SH-SY5Y (cell line): ENCODE measurements at regions not wholly inside any gene's neighbourhood (a gene's known extent, or its start where the extent isn't known, plus 50 kb on each side); places are given as distances from the start of the nearest gene placed in this dataset.

ENCODE experiments used
- GATA2 ChIP-seq: IDR thresholded peaks from 2 replicates; pipeline ENCODE4 v1.6.1; 2011; ENCODE audit warnings: mild to moderate bottlenecking, low read depth, low read length
- GATA3 ChIP-seq: IDR thresholded peaks from 2 replicates; pipeline ENCODE4 v1.6.1; 2011; ENCODE audit warnings: low read depth, mild to moderate bottlenecking, low read length, moderate library complexity

- TF ChIP-seq GATA3 (no peak), GATA2 (no peak)
Observed at GRCh38 chr2:173467751-173468150, 113.1 kb downstream of the CDCA7 start.
